ENCODE measurements at regions not wholly inside any gene's neighbourhood (a gene's known extent, or its start where the extent isn't known, plus 50 kb on each side); places are given as distances from the start of the nearest gene placed in this dataset.
A peak's percentile ranks its signal among the peaks of the same experiment; 100 is the strongest.

DNA sequence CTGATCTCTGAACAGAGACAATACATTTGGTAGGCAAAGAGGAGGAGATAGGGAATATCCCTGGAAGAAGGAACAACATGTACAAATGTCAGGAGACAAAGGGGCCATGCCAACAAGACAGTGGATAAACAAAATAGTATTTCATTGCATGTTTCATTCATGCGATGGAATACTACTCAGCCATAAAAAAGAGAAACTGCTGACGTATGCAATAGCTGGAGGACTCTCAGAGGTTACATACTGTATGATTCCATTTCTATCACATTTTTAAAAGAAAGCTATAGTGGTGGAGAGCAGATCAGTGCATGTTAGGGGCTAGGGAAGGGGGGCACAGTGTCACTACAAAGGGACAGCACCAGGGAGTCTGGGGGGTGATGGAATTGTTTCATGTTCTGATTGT, 572.9 kb upstream of the CADM1 start:
- Mint-ChIP-seq H3K4me1 (ENCODE audit: low read depth, unreplicated experiment) (peaks cover 11% of the 10 kb centered on the region), H3K27ac (ENCODE audit: unreplicated experiment) (no peak overlapping the region), H3K27me3 (ENCODE audit: unreplicated experiment) (peaks cover 2% of the 10 kb centered on the region), H3K9me3 (ENCODE audit: unreplicated experiment) (peaks cover 1% of the 10 kb centered on the region), H3K36me3 (ENCODE audit: unreplicated experiment) (peaks cover 4% of the 10 kb centered on the region), H3K4me3 (ENCODE audit: unreplicated experiment) (no peak overlapping the region)
- TF ChIP-seq, protein P1, sequence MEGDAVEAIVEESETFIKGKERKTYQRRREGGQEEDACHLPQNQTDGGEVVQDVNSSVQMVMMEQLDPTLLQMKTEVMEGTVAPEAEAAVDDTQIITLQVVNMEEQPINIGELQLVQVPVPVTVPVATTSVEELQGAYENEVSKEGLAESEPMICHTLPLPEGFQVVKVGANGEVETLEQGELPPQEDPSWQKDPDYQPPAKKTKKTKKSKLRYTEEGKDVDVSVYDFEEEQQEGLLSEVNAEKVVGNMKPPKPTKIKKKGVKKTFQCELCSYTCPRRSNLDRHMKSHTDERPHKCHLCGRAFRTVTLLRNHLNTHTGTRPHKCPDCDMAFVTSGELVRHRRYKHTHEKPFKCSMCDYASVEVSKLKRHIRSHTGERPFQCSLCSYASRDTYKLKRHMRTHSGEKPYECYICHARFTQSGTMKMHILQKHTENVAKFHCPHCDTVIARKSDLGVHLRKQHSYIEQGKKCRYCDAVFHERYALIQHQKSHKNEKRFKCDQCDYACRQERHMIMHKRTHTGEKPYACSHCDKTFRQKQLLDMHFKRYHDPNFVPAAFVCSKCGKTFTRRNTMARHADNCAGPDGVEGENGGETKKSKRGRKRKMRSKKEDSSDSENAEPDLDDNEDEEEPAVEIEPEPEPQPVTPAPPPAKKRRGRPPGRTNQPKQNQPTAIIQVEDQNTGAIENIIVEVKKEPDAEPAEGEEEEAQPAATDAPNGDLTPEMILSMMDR (IDR thresholded peaks at IDR 0.05; ENCODE audit: partially characterized antibody, unreplicated experiment): no peak
- DNase-seq: no peak

DNA sequence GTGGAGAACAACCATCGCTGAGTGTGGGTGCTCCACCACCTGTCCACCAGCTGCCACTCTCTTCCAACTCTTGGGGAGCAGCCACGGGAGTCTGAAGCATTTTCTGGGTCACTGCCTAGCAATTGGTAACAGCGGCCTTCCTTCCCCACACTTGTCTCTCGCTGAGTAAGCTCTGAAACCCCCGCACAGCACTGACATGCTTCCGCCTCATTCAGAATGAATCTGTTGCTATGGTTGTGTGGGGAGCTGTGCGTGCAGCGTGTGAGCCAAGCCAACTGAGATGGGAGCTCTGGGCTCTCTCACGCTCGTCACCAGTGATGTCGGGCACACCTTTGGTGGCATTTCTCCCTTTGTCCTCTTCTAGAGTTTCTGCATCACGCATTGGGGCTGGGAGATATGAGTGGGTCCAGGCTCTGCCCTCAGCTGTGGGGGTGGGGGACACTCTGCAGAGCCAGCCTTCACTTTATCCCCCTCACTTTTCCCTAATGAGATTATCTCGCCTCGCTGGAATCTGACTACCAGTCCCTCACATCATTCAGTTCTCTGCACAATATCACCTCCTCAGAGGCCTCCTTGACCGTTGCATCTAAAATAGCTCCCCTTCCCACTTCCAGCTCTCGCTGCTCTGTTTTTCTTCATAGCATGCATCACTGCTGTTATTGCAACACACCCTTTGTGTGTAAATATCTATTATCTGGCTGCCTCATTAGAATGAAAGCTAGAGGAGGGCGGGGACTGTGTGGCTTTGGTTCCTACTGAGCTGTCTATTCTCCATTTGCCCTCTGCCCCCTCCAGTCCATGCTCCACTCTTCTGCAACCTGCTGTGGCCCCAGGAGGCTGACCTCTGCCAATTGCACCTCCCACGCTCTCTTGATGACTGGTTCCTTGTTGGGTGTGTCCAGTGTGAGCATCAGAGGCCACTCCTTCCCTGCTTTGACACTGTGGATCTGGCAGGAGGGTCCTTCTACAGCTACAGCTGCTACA, 569.9 kb upstream of the CADM1 start:
- Mint-ChIP-seq H3K27ac (ENCODE audit: unreplicated experiment) (no peak overlapping the region), H3K27me3 (ENCODE audit: unreplicated experiment) (peaks cover 2% of the 10 kb centered on the region), H3K9me3 (ENCODE audit: unreplicated experiment) (no peaks in the 10 kb centered on the region), H3K4me1 (ENCODE audit: low read depth, unreplicated experiment) (peaks cover 17% of the 10 kb centered on the region), H3K4me3 (ENCODE audit: unreplicated experiment) (no peak overlapping the region), H3K36me3 (ENCODE audit: unreplicated experiment) (no peaks in the 10 kb centered on the region)
- DNase-seq: no peak
- TF ChIP-seq, protein P1 (IDR thresholded peaks at IDR 0.05; ENCODE audit: partially characterized antibody, unreplicated experiment): no peak

DNA sequence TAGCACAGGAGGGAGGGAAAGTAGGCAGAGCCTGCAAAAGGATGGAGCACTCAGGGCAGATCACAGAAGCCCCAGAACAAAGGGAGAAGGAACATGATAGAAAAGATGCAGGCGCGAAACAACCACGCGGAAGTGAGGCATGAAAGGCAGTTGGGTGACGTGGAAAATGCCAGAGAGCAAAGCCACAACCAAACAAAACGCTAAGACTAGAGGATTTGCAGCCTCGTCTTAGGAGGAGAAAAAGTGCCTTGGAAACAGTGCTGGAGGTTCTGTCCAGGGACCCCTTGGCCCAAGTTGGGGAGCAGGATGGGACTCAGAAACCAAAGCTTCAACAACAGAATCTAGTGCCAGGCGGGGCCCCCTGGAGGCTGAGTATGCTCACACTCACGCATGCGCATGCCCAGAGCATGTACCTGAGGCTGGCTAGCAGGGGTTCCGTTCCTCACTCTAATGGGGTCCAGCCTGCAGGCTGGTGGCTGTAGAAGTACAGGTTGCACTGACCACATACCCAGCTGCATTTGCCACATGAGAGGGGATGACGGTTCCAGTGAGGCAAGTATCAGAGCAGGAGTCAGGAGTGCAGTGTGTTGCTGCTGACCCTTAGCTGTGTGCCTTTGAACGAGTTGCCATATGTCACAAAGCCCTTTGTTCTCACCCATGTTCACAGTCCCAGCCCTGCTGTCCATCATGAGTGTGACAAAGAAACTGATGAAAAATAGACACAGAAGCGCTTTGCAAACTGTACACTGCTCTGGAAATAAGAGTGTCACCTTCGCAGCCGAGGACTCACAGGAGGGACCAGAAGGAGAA, 568.6 kb upstream of the CADM1 start:
- TF ChIP-seq, protein P1 (IDR thresholded peaks at IDR 0.05; ENCODE audit: partially characterized antibody, unreplicated experiment): peak; percentile 28
- peaks cover 2% of the 10 kb centered on the region for H3K27me3 Mint-ChIP-seq (ENCODE audit: unreplicated experiment)
- DNase-seq: peak; percentile 62
- no peaks in the 10 kb centered on the region for H3K36me3 Mint-ChIP-seq (ENCODE audit: unreplicated experiment)
- H3K27ac Mint-ChIP-seq (ENCODE audit: unreplicated experiment): peak overlapping the region; percentile 57
- no peaks in the 10 kb centered on the region for H3K9me3 Mint-ChIP-seq (ENCODE audit: unreplicated experiment)
- no peak overlapping the region for H3K4me3 Mint-ChIP-seq (ENCODE audit: unreplicated experiment)
- peaks cover 17% of the 10 kb centered on the region for H3K4me1 Mint-ChIP-seq (ENCODE audit: low read depth, unreplicated experiment)

GRCh38 chr11:116072133-116072532, 567.9 kb upstream of the CADM1 start:
- Mint-ChIP-seq H3K27ac (ENCODE audit: unreplicated experiment) (peak overlapping the region; percentile 57), H3K9me3 (ENCODE audit: unreplicated experiment) (no peaks in the 10 kb centered on the region), H3K27me3 (ENCODE audit: unreplicated experiment) (peaks cover 2% of the 10 kb centered on the region), H3K4me1 (ENCODE audit: low read depth, unreplicated experiment) (peaks cover 13% of the 10 kb centered on the region), H3K36me3 (ENCODE audit: unreplicated experiment) (no peaks in the 10 kb centered on the region), H3K4me3 (ENCODE audit: unreplicated experiment) (no peak overlapping the region)
- TF ChIP-seq, protein P1 (IDR thresholded peaks at IDR 0.05; ENCODE audit: partially characterized antibody, unreplicated experiment): no peak
- DNase-seq: no peak
